Retina (tissue), 1 donor: ENCODE measurements at regions not wholly inside any gene's neighbourhood (a gene's known extent, or its start where the extent isn't known, plus 50 kb on each side); places are given as distances from the start of the nearest gene placed in this dataset.

Source experiments
- DNase-seq: peaks from one replicate; pipeline ENCODE4 v3.0.0-alpha.2; 2016

DNA sequence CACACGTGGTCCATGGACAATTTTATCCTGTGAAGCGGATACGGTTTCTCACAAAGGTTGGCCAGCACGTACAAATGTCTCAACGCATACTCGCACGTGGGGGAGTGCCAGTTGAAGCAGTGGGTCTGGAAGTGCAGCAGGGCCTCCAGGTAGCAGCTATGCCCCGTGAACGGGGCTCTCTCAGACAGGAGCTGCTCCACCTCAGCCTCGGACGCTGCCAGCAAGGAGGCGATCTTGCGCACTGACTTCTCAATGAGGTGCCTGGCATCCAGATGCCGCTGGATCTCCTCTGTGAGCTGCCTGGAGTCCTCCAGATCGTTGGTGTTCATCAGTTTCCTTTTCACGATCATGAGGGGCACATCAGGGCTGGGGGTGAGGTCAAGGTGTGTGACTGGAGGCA is 2272.0 kb downstream of the PCDH9 start:
- no peak for DNase-seq

GRCh38 chr13:64938660-64939059 is 2291.5 kb downstream of the PCDH9 start:
- DNase-seq, result no peak

DNA sequence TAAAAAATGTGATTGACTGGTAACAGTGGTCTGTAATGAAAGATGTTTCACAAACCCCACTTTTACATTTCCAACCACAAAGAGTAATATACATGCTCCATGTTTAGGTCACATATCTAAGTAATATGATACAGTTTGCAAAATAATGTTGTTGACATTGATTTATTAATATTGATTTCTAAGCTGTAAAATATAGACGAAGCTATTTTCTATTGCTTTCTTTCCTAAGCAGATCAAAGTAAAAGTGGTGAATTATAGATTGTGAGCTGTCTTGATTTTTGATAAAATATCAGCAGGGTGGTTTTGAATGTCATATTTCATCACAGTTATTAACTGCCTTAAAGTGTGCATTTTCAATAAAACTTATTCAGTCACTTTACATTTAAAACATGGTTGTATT is 2292.8 kb downstream of the PCDH9 start:
- no peak for DNase-seq

GRCh38 chr13:64936879-64937278 is 2293.3 kb downstream of the PCDH9 start:
- no peak for DNase-seq

DNA sequence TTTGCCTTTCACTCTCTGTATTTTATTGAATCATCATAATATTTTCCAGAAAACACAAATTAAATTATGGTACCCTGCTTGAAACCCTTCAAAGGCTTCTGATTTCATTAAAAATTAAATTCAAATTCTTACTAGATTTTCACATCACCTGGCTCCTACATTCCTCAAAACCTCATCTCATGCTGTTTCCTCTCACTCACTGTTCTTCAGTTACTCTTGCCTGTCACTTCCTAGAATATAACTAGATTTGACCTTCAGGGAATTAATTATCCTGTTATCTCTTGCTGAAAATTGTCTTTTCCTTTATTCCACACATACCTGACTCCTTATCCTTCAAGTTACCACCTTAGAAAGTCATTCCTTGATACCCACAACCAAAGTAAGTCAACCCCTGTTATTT is 2294.7 kb downstream of the PCDH9 start:
- DNase-seq, result no peak

- DNase-seq, result no peak
Measured at GRCh38 chr13:64934569-64935362, 2295.4 kb downstream of the PCDH9 start.

DNA sequence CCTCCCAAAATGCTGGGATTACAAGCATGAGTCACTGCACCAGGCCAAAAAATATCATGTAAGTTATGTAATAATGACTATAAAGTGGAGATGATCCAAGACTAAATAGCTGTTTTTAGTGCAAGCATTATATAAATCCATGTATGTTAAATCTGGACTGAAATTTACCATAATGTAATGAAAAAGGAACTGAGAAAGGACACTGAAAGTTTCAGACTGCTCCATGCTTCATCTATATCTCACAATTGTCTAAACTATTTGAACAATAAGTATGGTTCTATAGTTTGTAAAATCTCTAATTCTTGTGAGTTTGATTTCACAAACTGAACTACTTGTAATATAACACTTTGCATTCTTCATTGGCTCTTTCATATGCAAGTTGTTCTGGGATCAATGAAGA is 2299.5 kb downstream of the PCDH9 start:
- DNase-seq, result no peak

GRCh38 chr13:64928696-64929499 is 2301.2 kb downstream of the PCDH9 start:
- DNase-seq, result no peak

DNA sequence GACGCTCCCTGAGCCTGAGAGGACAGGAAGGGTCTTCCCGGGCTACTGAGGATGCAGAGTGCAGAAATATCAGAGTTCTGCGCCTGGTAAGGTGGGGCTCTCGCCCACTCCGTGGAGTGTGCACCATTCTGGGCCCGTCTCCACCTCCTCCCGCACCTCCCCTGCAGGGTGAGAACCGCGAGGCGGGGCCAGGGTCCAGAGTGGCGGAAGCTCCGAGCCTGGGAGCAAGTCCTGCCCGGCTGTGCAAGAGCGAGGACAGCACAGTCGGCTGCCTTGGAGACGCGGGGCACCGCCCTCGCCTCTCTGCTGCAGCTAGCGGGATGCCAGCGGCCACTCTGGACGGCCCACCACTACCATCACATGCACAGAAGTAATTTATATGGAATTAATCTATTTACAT is 2304.4 kb downstream of the PCDH9 start:
- DNase-seq, result no peak

DNA sequence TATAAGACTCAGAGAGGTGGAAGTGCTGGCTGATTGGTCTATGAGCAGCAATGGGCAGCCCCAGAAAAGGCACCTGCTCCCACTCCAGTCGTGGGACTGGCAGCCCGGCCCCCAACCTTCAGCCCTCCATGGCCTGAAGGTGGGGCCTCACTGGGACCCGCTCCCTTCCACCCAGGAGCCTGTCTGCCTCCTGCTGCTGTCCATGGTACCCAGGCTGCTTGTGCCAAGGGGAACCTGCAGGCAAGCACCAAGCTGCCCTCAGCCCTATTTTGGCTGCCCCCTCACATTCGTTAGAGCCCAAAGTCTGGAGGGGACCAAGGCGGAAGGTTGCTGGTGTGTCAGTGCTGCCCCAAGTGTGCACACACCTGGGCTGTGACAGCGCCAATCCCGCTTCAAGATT is 2304.9 kb downstream of the PCDH9 start:
- no peak for DNase-seq

GRCh38 chr13:64924401-64924800 is 2305.7 kb downstream of the PCDH9 start:
- no peak for DNase-seq

DNA sequence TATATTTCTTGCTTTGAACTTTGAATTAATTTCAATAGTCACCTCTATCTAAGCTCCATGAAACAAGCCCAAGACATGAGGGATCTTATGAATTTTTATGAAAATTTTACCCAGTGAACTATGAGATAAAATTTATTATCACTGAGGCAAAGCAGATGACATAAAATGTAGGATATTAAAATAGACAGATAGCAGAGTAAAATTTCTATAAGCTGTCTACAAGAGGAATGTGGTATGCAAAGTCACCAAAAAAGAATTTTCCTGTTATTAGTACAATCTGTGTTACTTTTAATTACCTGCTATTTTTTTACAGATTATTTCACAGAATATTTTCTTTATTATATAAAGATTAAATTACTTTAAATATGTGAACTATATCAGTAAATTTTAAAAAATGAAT is 2312.6 kb downstream of the PCDH9 start:
- DNase-seq, result no peak

GRCh38 chr13:64912141-64912540 is 2318.0 kb downstream of the PCDH9 start:
- DNase-seq, result no peak

DNA sequence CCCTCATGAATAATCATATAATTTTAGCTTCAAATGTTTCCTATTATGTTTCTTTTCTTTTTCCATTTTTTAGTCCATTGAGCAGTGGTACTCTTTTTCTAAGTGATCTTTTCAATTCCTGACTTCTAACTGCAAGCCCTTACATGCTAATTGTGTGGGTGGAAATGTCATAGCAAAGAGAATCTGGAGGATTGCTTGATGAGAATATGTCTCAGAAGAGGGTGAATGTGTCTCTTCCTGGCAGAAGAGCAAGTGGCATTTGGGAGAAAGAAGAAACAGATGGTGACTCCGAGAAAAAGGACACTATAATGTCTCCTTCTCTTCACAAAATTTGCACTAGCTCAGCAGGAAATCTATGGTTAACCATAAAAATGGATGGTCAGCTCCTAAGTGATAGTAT is 2320.0 kb downstream of the PCDH9 start:
- no peak for DNase-seq

- no peak for DNase-seq
Measured at GRCh38 chr13:64909184-64909583, 2321.0 kb downstream of the PCDH9 start.

- no peak for DNase-seq
Measured at GRCh38 chr13:64900039-64900438, 2330.1 kb downstream of the PCDH9 start.

DNA sequence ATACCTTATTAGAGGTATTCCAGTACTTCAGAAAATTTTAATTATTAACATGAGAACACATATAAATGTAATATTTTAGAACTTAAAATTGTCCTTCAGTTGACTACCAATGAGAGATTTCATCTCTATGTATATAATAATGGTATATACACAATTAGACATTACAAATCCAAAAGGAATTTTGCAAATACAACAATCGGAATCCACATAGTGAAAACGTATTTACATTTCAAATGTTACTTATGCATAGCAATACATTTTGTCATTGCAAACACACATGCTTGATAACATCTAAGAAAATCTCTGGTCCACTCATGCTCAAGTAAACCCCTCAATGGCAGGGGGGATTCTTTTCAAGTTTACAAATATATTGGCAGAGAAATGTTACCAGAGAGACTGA is 2345.2 kb downstream of the PCDH9 start:
- no peak for DNase-seq

- no peak for DNase-seq
Measured at GRCh38 chr13:64877176-64877575, 2353.0 kb downstream of the PCDH9 start.

DNA sequence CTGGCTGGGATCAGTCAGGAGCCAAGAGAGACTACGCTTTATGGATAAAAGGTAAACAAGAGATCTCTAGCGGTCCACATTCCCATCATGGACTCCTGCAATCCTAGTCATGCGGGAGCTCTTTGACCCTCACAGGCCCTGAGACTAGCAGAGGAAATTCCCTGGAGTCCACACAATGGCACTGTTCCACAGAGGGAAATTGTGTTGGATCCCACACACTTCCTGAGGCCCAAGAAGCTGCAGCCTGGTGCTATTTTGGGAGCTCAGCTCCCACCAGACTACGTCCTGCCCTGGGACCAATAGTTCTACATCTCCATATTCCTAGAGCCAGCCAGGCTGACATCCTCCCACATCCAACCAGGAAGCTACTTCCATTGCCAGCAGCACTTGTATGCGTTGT is 2358.4 kb downstream of the PCDH9 start:
- DNase-seq, result no peak

GRCh38 chr13:64869539-64869938 is 2360.6 kb downstream of the PCDH9 start:
- DNase-seq, result no peak

- no peak for DNase-seq
Measured at GRCh38 chr13:64867856-64868255, 2362.3 kb downstream of the PCDH9 start.

GRCh38 chr13:64866331-64866730 is 2363.8 kb downstream of the PCDH9 start:
- DNase-seq, result peak; percentile 17

DNA sequence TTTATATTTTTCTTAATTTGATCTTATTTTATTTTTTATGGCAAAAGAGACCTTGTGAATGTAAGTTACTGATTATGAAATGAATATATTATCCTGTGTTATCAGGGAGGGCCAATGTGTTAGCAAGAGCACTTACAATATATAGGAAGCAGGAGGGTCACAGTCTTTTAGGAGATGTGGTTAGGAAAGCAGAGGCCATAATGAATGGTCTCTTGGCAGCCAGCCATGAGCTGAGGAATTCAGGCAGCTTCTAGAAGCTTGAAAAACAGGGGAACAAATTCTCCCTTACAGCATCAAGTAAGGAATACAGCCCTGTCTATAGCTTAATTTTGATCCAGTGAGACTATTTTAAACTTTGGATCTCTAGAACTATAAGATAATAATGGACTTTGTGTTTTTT is 2374.6 kb downstream of the PCDH9 start:
- DNase-seq, result no peak

- DNase-seq, result no peak
Measured at GRCh38 chr13:64850017-64850416, 2380.1 kb downstream of the PCDH9 start.
